ENCODE measurements at regions not wholly inside any gene's neighbourhood (a gene's known extent, or its start where the extent isn't known, plus 50 kb on each side); places are given as distances from the start of the nearest gene placed in this dataset.
A peak's percentile ranks its signal among the peaks of the same experiment; 100 is the strongest.

DNA sequence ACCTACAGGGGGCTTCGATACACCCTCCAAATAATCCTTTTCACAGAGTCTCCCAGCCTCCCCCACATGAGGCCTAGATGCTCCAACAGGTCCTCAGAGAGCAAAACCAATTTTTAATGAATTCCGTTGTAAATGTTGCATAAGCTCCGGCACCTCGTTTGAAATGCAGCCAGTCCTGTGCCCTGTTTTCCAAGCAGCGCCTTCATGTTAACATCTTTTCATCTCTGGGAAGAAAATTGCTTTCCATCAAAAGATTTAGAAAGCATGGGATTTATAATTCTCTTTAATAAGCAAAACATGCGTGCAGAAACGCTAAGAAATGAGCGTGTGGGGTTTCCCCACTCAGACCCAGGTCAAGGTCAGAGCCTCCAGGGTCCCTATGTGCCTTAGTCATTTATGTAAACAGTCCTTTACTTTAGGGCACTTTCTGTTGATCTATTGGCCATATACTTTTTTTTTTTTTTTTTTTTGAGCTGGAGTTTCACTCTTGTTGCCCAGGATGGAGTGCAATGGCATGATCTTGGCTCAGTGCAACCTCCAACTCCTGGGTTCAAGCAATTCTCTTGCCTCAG, 177.5 kb upstream of the S1PR3 start:
- no CpG with 5 or more reads among the region's 8 CpGs for WGBS (ENCODE audit: extremely low coverage, insufficient coverage, insufficient read length)

DNA sequence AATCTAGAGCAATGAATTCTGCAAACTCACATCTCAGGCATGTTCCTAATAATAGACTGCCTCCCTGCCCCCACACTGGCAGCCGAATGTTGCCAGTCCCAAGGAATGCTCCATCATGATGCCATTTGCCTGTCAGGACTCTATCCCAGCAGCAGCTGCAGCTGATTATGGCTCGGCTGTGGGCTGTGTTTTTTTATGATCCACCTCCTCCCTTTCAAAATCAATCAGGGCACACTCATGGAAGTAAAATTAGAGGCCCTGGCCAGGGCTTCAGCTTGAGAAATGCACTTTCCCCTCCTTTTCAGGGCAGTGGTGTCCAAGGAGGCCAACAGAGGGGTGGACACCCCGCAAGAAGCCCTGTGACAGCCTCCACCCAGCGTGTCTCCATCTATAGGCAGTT, 176.7 kb upstream of the S1PR3 start:
- no peak overlapping the region for H2BK120ac ChIP-seq (ENCODE audit: insufficient read depth, low read length, poor library complexity)
- no peak overlapping the region for H3K4ac ChIP-seq (ENCODE audit: low read depth, low read length)
- no peak for DNase-seq
- H3K23ac ChIP-seq (ENCODE audit: low read length) = no peak overlapping the region
- H3K18ac ChIP-seq (ENCODE audit: low read length) = no peak overlapping the region
- no peak overlapping the region for H4K91ac ChIP-seq (ENCODE audit: low read depth, low read length)
- no peak overlapping the region for H4K8ac ChIP-seq (ENCODE audit: low read depth, low read length)
- no peak overlapping the region for H2BK5ac ChIP-seq (ENCODE audit: low read depth, low read length, poor library complexity)
- no peak overlapping the region for H4K12ac ChIP-seq (ENCODE audit: low read depth, low read length)
- H3K36me3 ChIP-seq (ENCODE audit: control insufficient read depth in 1 of 2, insufficient read depth in 2 of 2, low read length in 2 of 2) = no peaks in the 10 kb centered on the region
- no peaks in the 10 kb centered on the region for H3K79me2 ChIP-seq (ENCODE audit: control insufficient read depth, insufficient read depth, low read length, poor library complexity)
- H3K14ac ChIP-seq (ENCODE audit: low read length) = no peak overlapping the region
- no peak overlapping the region for H2AFZ ChIP-seq (ENCODE audit: insufficient read depth, low read length, poor library complexity)
- WGBS (ENCODE audit: extremely low coverage, insufficient coverage, insufficient read length) = no CpG with 5 or more reads among the region's 4 CpGs
- H2AK5ac ChIP-seq (ENCODE audit: low read length) = no peak overlapping the region
- no peak overlapping the region for H3K4me2 ChIP-seq (ENCODE audit: low read length)
- H3K4me1 ChIP-seq (ENCODE audit: control insufficient read depth in 1 of 2, insufficient read depth in 2 of 2, low read length in 2 of 2) = peaks cover 11 to 19% of the 10 kb centered on the region in 2 experiments
- no peaks in the 10 kb centered on the region for H3K9me3 ChIP-seq (ENCODE audit: insufficient read depth, low read depth, low read length)
- H3K27me3 ChIP-seq (ENCODE audit: insufficient read depth, low read length) = no peaks in the 10 kb centered on the region
- peaks cover 7% of the 10 kb centered on the region for H3K79me1 ChIP-seq (ENCODE audit: low read length)
- H3K27ac ChIP-seq (ENCODE audit: low read depth, low read length) = no peak overlapping the region
- no peak overlapping the region for H3K4me3 ChIP-seq (ENCODE audit: low read depth, low read length)
- no peak overlapping the region for H2BK12ac ChIP-seq (ENCODE audit: low read length)
- H3K9ac ChIP-seq (ENCODE audit: low read length) = no peak overlapping the region

More for the DNA sequence above, 177.5 kb upstream of the S1PR3 start:
- Histone ChIP-seq H2AFZ (ENCODE audit: insufficient read depth, low read length, poor library complexity) (no peak overlapping the region), H2AK5ac (ENCODE audit: low read length) (no peak overlapping the region), H4K12ac (ENCODE audit: low read depth, low read length) (no peak overlapping the region), H2BK120ac (ENCODE audit: insufficient read depth, low read length, poor library complexity) (no peak overlapping the region), H4K91ac (ENCODE audit: low read depth, low read length) (no peak overlapping the region), H3K9ac (ENCODE audit: low read length) (no peak overlapping the region), H3K79me1 (ENCODE audit: low read length) (peaks cover 4% of the 10 kb centered on the region), H3K4me3 (ENCODE audit: low read depth, low read length) (no peak overlapping the region), H2BK12ac (ENCODE audit: low read length) (no peak overlapping the region), H3K36me3 (ENCODE audit: control insufficient read depth in 1 of 2, insufficient read depth in 2 of 2, low read length in 2 of 2) (no peaks in the 10 kb centered on the region), H3K23ac (ENCODE audit: low read length) (no peak overlapping the region), H3K4ac (ENCODE audit: low read depth, low read length) (no peak overlapping the region), H3K27me3 (ENCODE audit: insufficient read depth, low read length) (no peaks in the 10 kb centered on the region), H3K18ac (ENCODE audit: low read length) (no peak overlapping the region), H3K27ac (ENCODE audit: low read depth, low read length) (no peak overlapping the region), H3K4me2 (ENCODE audit: low read length) (no peak overlapping the region), H4K8ac (ENCODE audit: low read depth, low read length) (no peak overlapping the region), H3K14ac (ENCODE audit: low read length) (no peak overlapping the region), H3K79me2 (ENCODE audit: control insufficient read depth, insufficient read depth, low read length, poor library complexity) (no peaks in the 10 kb centered on the region), H3K9me3 (ENCODE audit: insufficient read depth, low read depth, low read length) (no peaks in the 10 kb centered on the region), H3K4me1 (ENCODE audit: control insufficient read depth in 1 of 2, insufficient read depth in 2 of 2, low read length in 2 of 2) (peaks cover 8 to 16% of the 10 kb centered on the region in 2 experiments), H2BK5ac (ENCODE audit: low read depth, low read length, poor library complexity) (no peak overlapping the region)
- no peak for DNase-seq

DNA sequence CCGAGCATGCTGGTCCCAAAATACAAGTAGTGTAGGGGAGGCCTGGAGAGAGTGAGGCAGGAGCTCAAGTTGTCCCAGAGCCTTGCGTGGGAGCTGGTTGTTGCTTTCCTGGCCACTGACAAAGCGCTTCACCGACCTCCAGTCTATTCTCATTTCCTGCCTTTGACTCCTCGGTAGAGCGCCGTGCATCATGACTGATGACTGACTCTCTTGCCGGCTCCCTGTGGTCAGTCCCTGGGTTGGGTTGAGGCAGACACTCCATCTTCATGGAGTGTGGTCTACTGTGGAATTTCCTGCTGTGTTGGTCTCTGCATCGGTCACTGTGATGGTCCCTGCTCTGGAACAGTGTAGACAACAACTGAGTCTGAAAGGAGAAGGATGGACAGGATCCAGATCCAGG, 175.1 kb upstream of the S1PR3 start:
- no peaks in the 10 kb centered on the region for H3K9me3 ChIP-seq (ENCODE audit: insufficient read depth, low read depth, low read length)
- no peak overlapping the region for H2AK5ac ChIP-seq (ENCODE audit: low read length)
- no peak overlapping the region for H3K27ac ChIP-seq (ENCODE audit: low read depth, low read length)
- H3K79me1 ChIP-seq (ENCODE audit: low read length) = peaks cover 5% of the 10 kb centered on the region
- no peak overlapping the region for H2BK5ac ChIP-seq (ENCODE audit: low read depth, low read length, poor library complexity)
- DNase-seq = no peak
- no peak overlapping the region for H3K14ac ChIP-seq (ENCODE audit: low read length)
- no peaks in the 10 kb centered on the region for H3K79me2 ChIP-seq (ENCODE audit: control insufficient read depth, insufficient read depth, low read length, poor library complexity)
- H3K4me1 ChIP-seq (ENCODE audit: control insufficient read depth in 1 of 2, insufficient read depth in 2 of 2, low read length in 2 of 2) = peaks cover 10 to 14% of the 10 kb centered on the region in 2 experiments
- H3K9ac ChIP-seq (ENCODE audit: low read length) = no peak overlapping the region
- no peak overlapping the region for H3K4ac ChIP-seq (ENCODE audit: low read depth, low read length)
- H3K4me3 ChIP-seq (ENCODE audit: low read depth, low read length) = no peak overlapping the region
- no peak overlapping the region for H2AFZ ChIP-seq (ENCODE audit: insufficient read depth, low read length, poor library complexity)
- no peak overlapping the region for H4K8ac ChIP-seq (ENCODE audit: low read depth, low read length)
- no peak overlapping the region for H2BK12ac ChIP-seq (ENCODE audit: low read length)
- H3K23ac ChIP-seq (ENCODE audit: low read length) = no peak overlapping the region
- H2BK120ac ChIP-seq (ENCODE audit: insufficient read depth, low read length, poor library complexity) = no peak overlapping the region
- no peak overlapping the region for H3K18ac ChIP-seq (ENCODE audit: low read length)
- H3K4me2 ChIP-seq (ENCODE audit: low read length) = no peak overlapping the region
- no peaks in the 10 kb centered on the region for H3K36me3 ChIP-seq (ENCODE audit: control insufficient read depth in 1 of 2, insufficient read depth in 2 of 2, low read length in 2 of 2)
- H4K91ac ChIP-seq (ENCODE audit: low read depth, low read length) = no peak overlapping the region
- no peaks in the 10 kb centered on the region for H3K27me3 ChIP-seq (ENCODE audit: insufficient read depth, low read length)
- H4K12ac ChIP-seq (ENCODE audit: low read depth, low read length) = no peak overlapping the region
- WGBS (ENCODE audit: extremely low coverage, insufficient coverage, insufficient read length) = no CpG with 5 or more reads among the region's 9 CpGs

DNA sequence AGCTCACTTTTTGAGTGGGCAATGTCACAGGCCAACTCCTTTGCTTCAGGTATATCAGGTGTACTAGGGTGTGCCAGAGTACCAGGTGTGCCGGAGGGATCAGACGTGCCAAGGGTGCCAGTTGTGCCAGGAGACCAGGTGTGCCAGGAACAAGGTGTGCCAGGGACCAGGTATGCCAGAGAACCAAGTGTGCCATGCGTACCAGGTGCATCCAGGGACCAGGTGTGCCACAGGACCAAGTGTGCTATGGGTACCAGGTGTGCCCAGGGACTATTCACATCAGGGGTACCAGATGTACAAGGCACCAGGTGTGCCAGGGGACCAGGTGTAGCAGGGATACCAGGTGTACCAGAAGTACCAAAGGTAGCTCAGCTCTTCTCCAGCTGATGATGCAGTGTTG, 174.7 kb upstream of the S1PR3 start:
- no peak for DNase-seq
- no peak overlapping the region for H2BK120ac ChIP-seq (ENCODE audit: insufficient read depth, low read length, poor library complexity)
- peaks cover 5% of the 10 kb centered on the region for H3K79me1 ChIP-seq (ENCODE audit: low read length)
- H2BK5ac ChIP-seq (ENCODE audit: low read depth, low read length, poor library complexity) = no peak overlapping the region
- WGBS (ENCODE audit: extremely low coverage, insufficient coverage, insufficient read length) = no CpG with 5 or more reads among the region's 3 CpGs
- no peak overlapping the region for H3K4me3 ChIP-seq (ENCODE audit: low read depth, low read length)
- H3K18ac ChIP-seq (ENCODE audit: low read length) = no peak overlapping the region
- H4K91ac ChIP-seq (ENCODE audit: low read depth, low read length) = no peak overlapping the region
- no peak overlapping the region for H3K27ac ChIP-seq (ENCODE audit: low read depth, low read length)
- no peaks in the 10 kb centered on the region for H3K36me3 ChIP-seq (ENCODE audit: control insufficient read depth in 1 of 2, insufficient read depth in 2 of 2, low read length in 2 of 2)
- no peak overlapping the region for H4K12ac ChIP-seq (ENCODE audit: low read depth, low read length)
- no peaks in the 10 kb centered on the region for H3K27me3 ChIP-seq (ENCODE audit: insufficient read depth, low read length)
- no peak overlapping the region for H3K23ac ChIP-seq (ENCODE audit: low read length)
- no peaks in the 10 kb centered on the region for H3K79me2 ChIP-seq (ENCODE audit: control insufficient read depth, insufficient read depth, low read length, poor library complexity)
- no peak overlapping the region for H3K9ac ChIP-seq (ENCODE audit: low read length)
- no peak overlapping the region for H4K8ac ChIP-seq (ENCODE audit: low read depth, low read length)
- H2BK12ac ChIP-seq (ENCODE audit: low read length) = no peak overlapping the region
- H3K9me3 ChIP-seq (ENCODE audit: insufficient read depth, low read depth, low read length) = no peaks in the 10 kb centered on the region
- H3K14ac ChIP-seq (ENCODE audit: low read length) = no peak overlapping the region
- no peak overlapping the region for H3K4ac ChIP-seq (ENCODE audit: low read depth, low read length)
- peak overlapping the region; percentile 13 for H2AK5ac ChIP-seq (ENCODE audit: low read length)
- H3K4me2 ChIP-seq (ENCODE audit: low read length) = no peak overlapping the region
- no peak overlapping the region for H2AFZ ChIP-seq (ENCODE audit: insufficient read depth, low read length, poor library complexity)
- peaks cover 10 to 13% of the 10 kb centered on the region in 2 experiments for H3K4me1 ChIP-seq (ENCODE audit: control insufficient read depth in 1 of 2, insufficient read depth in 2 of 2, low read length in 2 of 2)

Data from trophoblast cell (in vitro differentiated cells and primary cell).